HG02852 (cell line): ENCODE measurements at regions not wholly inside any gene's neighbourhood (a gene's known extent, or its start where the extent isn't known, plus 50 kb on each side); places are given as distances from the start of the nearest gene placed in this dataset.
"Not testable (repeated sequence)": the region's sequence is repeated elsewhere in the genome, so short reads cannot be mapped to it uniquely, and the experiment has no call there.

Experiments
- ATAC-seq: cut with Tn5 transposase; IDR thresholded peaks from one replicate; pipeline ENCODE4 v1.9.1; 2021; ENCODE audit warnings: mild to moderate bottlenecking, moderate library complexity; ENCODE audit not compliant: unreplicated experiment

DNA sequence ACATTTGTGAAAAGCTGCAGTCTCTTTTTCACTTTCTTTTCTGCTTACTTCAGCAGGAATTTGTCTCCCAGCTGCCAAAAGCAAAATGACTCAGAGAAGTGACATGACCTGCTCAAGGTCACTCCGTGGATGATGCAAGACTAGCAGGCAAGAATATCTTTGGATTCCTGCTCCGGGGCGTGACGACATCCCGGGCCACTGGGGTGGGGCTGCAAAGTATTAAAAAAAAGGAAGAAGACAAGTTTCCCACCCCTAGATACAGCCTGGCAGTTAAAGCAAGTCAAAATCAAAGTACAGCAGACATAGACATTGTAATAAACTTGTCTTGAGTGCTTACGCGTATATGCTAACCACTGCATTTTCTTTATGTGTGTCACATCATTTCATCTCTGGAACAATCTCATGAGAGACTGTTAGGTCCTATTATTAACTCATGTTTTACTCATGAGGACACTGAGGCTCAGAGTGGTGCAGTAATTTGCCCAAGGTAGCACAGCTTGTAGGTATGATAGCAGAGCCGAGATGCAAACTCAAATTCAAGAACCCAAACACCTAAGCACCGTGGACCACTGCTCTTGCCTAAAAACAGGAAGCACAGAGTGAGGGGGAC is 485.2 kb upstream of the PROK2 start:
- no peak for ATAC-seq

DNA sequence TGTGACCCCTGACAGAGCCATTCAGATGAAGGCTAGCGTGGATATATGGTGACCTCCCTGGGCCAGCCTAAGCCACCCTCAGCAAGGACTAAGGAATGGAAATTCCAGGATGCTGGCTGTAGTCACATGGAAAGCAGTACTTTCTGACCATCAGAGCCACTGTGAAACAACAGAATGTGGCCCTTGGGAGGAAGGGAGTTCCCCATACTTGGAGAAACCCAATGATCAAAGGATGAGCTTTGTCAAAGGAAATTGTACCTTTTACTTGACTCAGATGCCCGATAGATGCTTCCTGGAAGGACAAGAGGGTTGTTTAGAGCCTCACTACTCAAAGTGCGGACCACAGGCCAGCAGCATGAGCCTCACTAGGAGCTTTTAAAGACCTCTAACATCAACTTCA is 484.5 kb upstream of the PROK2 start:
- no peak for ATAC-seq

DNA sequence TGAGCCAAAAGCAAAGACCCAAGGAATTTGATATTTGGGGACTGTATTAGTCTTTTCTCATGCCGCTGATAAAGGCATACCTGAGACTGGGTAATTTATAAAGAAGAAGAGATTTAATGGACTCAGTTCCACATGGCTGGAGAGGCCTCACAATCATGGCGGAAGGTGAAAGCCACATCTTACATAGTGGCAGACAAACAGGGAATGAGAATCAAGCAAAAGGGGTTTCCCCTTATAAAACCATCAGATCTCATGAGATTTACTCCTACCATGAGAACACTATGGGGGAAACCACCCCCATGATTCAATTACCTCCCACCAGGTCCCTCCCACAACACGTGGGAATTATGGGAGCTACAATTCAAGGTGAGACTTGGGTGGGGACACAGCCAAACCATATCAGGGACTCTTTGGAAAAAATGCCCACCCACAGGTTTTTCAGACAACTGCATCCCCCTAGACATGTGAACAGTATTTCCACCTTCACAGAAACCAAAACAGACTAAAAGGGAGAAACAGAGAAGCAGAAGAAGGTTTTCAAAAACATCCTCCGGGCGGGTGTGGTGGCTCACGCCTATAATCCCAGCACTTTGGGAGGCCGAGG is 482.1 kb upstream of the PROK2 start:
- not testable (repeated sequence) for ATAC-seq

DNA sequence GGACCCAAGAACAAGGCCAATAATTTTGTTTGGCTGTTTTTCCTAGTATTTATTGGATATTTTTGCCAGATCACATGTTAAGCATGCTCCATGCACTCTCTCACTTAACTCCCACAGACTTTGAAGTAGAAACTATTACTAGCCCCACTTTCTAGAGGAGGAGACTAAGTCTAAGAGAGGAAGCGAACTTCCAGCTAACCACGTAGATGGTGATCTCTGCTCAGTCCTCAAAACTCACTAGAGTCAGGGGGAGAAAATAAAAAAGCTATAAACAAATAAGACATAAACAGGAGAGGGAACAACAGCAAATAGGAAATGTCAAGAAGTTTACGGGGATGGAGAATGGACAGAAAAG is 481.0 kb upstream of the PROK2 start:
- ATAC-seq = peak; percentile 46

DNA sequence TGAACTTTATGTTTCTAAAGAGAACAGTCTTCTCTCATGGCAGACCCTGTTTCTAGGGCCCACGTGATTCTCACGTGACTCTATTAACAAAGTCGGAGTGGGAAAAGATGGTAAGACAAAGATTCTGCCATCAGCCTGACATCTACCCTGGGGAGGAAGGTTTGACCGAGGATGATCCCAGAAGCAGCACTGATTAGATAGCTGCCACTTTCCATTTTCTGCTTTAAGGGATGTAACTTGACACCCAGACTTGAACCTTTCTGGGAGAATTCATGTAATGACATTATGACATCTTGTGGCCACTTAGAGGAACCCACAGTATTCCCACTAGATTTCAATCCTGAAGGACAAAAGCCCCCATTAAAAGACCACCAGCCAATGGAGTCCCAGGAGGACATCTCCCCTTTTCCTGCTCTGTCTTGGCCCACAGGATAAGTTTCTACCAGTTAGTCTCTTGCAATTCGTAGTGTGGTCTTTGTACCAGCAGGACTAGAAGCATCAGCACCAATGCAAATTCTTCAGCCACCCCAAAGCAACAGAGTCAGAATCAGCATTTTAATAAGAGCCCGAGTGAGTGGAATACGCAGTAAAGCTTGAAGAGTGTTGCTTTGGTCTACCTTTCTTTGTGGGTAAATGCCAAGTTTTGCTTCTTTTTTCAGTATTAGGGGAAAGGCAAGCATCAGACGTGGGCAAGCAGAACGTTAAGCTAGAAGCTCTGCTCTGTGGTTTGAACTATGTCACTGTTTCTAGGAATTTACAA is 480.5 kb upstream of the PROK2 start:
- peak; percentile 43 for ATAC-seq

DNA sequence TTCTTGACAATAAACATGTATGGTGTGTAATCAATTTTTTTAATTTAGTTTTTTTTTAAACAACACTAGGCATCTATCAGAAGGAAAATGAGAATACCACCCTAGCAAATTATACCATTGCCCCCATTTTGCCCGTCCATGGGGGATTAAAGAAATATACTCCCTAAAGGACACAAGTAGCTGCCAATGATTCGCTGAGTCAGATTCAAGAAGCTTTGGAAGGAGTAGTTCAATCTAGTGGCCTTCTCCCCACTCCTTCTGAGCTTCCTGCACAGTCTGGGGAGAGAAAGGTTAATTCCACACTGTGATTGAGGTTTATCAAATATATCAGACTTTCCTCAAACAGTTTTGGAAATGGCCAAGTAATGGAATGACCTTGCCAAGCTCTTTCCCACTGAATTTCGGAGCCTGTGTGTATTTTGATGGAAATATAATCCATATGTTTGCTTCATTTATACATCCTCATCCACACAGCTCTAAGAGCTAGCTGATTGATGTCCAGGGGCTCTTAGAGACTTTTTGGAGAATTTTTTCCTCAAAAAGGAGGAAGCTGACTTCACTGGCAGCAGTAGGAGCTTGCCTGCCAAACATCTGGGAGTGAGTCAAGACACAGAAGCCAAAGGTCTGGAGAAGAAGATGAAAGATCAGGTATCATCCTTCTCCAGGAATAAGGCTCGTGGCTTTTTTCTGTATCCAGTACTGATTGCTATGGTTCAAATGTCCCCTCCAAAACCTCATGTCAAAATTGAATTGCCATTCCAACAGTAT is 478.5 kb upstream of the PROK2 start:
- no peak for ATAC-seq

DNA sequence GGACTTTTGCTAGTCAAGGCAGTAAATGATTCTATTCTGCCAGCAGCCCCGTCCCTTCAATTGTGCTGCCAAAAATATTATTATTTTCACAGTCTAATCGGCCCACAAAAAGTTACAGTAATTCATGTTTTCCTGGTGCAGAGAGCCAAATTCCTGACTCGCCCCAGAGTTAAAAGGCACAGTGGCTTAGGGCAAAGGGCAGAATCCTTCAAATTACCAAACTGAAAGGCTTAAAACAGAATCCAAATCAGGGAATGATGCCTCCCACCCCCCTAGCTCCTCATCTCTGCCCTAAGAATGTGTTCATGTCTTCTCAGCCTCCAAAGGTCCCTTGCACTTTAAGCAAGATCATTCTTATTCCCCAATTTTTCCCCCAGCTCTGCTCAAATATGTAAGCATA is 477.8 kb upstream of the PROK2 start:
- no peak for ATAC-seq

DNA sequence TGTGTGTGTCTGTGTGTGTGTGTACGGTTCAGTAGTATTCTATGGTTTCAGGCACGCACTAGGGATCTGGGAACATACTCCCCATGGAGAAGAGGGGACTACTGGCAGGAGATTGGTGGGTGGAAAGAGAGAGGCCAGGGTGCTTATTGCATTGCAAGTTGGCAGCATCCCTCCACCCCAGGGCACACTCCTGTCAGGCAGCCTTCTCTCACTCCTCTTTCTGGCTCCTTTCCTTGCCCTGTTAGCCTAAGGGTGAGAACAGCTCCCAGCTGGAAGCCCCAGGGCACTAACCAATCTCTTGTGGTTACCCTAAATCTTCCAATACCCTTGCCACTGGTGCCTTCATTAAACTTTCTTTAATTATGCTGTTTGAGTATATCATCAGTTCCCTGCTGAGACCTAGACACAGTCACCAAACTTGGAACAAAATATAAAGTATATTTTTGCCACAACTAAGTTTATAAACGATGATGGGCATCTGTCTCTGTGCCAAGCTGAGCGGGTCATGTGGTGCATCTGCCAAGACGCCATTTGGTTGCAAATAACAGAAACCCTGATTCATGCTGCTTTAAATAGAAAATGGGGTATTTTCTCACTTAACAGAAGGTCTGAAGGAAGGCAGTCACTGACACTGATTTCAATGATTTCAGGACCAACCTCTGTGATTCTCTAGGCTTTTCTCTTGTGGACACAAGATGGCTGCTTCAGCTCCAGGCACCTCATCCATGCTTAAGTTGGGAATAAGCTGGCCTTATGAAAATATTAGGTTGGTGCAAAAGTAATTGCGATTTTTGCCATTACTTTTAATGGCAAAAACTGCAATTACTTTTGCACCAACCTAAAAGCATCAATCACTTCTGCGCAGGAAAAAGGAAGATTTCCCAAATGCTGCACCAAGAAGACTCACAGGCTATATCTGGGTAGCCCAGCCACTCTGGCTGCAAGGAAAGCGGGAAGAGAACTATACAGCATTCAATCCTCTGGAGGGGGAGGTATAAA is 476.9 kb upstream of the PROK2 start:
- ATAC-seq = no peak

DNA sequence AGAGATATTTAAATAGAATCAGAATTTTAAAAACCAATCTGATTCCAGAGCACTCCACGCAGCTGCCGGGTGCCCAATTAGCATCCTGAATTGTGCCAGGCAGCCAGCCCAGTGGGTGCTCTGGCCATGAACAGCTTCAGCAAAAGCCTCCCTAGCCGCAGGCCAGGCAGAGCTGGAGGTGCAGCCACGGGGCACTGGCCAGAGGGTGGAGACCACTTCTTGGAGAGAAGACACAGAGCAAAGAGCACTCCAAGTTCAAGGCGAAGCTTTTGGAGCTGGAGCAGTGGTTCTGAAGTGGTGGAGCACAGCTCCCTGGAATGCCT is 475.6 kb upstream of the PROK2 start:
- ATAC-seq = no peak

DNA sequence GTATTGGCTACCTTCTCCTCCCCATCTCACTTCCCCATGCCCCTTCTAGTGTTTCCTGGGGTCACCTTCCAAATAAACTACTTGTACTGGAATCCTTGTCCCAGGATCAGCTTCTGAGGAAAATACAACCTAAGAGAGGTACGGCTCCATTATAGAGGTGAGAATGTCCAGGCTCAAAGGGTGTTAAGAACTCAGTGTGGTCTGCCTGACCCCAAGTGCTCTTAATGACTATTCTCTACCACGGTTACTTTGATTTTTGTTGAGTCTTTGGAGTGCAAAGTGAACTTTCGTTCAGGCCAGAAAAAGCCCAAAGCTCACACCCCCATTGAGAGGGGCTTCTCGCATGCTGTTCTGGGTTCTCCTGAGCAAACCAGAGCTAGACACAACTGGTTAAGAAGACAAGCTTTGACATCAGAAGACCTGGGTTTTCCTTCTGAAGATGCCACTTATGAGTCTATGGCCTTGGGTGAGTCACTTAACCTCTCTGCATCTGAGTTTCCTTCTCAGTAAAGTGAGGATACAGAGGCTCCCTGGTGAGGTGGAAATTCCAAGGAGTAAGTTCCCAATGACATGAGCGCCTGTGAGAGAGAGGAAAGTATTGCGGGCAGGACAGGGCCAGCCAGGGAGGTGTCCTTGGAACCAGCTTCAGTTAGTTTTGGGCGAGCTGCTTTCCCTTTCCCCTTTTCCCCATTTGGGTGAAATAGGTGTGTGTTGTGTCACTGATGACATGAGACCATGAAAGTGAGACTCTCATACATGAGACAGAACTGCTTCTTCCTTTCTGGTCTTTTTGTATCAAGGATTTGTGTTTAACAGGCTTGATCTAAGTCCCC is 475.0 kb upstream of the PROK2 start:
- no peak for ATAC-seq

DNA sequence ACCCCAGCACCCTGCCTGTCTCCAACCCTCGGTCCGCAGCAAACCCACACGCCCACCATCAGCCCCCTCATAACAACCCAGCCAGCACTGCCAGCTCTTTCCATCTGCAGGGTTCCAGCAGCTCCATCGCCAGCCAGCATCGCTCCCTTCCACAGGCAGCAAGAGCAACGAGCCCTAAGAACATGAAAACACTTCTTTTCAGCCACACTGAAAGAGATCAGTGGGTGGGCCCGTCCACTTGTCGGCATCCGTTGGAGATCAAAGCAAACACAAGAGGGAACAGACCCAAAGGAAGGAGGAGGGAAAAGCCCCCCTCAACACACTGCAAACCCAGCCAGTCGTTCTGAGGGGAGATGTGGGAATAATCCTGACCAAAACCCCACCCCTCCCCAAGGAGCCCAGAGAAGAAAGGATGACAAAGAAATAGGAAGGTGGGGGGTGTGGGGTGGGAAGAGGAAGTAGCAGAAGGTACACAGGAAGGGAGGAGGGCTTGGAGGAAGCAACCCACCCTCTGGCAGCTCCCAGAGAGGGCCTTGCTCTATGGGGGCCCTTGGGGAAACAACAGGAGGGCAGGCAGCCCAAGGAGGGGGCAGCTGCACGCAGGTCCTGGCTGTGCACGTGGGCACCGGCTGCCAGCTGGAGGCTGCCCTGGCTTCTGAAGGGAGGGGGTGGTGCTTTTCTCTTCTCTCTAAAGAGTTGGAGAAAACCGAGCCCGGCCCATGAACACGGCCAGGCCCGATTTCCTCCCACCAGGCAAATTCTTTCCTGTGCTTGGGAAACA is 473.6 kb upstream of the PROK2 start:
- no peak for ATAC-seq

DNA sequence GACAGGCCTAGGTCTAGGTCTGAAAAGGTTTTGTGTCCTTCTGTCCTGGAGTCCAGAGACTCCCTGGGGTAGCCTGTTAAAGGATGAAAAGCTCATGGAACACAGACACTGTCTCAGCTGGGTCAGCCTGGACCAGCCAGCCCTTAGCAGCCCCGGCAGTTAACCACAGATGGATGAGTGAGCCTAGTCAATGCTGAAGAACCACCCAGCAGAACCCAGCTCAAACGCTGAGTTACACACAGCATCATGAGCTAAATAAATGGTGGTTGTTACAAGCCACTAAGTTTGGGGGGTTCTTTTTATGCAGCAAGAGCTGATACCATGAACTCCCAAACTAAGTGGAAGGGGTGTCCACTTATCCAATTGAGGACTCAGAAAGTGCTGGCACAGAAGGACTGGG is 472.8 kb upstream of the PROK2 start:
- no peak for ATAC-seq

DNA sequence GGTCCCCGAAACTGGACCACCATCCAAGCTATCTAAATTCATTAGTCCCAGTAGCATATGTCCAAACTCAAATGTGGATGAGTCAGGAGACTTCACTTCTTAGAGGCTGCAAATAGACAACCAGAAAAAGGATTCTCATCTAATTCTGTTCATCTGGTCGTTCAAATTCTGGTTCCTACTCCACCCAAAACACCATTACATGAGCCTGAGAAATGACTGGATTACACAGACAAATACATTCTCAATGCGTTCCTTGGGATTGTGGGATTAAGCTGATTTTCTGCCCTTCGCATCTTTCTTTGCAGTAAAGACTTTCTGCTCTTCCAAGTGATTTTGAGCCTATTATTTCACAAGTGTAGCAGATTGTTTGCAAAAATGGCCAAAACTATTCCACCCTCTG is 472.3 kb upstream of the PROK2 start:
- no peak for ATAC-seq

DNA sequence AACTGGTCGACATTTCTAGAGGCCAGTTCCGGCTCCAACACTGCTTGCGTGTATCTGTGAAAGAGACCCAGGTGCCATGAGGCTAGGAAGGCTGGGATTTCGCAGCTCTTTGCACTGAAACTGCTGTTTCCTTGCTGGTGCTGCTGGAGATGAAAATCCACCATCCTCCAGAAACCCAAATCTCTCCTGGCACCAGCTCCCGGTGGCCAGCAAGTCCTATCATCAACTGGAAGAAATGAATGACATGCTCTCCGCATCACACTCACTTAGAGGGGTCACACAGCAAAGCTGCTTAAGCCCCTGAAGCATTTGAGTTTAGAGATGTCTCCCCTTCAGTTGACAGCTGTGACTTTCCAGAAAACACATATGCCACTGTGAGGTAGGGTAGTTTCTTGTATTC is 471.8 kb upstream of the PROK2 start:
- ATAC-seq = no peak

DNA sequence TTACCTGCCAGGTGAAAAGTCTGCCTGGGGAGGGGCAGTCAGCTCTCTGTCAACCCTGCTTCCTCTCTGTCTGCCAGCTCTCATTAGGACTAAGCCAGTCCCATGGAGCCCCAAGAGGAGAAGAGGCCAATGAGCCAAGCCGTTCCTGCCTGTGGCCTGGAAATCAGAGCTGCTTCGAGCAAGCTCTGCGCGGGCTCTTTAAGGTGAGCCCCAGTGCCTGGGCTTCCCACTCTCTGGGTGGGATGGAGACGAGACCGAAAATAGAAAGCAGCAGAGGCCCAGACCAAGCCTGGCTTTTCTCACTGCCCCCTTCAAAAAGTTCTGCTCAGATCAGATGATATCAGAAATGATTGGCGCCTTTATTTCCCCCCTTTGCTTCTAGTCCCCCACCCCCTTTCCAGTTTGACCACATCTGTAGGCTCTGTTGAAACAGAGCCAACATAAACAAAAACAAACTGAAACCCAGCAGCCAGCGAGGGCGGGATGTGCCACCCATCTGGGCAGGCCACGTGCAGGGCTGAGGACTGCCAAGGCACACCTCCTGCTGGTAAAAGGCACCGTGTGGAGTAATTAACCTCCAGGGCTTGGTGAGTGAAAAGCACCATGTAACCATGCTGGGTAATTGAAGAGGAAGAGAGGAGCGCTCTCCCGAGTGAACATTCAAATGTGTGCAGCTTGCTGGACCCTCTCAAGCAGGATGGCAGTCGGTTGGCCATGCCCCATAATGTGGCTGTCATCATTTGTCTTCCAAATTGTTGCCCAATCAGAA is 471.0 kb upstream of the PROK2 start:
- no peak for ATAC-seq

DNA sequence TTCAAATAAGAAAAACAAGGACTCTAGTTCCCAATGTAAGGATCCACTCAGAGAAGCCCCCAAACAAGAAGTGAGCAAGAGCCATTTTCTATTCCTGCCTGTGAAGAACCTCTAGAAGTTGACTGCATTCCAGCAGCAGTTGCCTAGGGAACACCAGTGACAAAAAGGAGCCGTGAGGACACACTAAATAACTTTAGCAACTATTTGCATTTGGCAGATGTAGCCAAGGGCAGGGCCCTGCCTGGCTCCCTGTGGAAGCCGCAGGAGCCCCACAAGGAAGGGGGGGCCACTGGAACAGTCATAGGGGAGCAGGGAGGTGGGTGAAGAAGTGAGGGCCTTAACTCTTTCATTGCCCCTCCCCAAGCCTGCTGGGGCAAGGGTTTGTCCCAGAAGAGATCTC is 470.2 kb upstream of the PROK2 start:
- no peak for ATAC-seq

DNA sequence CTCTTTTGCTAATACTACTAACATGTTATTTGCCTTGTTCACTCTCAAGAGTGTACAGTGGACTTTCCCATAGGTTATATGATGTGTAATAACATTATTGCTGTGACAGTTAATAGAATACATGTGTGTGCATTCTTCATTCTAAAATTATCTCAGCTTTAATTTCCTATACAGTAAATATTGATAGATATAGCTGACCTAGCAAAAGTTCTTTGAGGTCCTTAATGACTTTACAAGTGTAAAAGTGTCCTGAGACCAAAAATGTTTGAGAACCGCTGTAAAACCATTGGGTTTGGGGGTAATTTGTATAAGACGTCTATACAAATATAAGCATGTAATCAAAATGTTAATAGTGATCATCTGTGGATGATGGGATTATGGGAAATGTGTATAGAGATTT is 469.5 kb upstream of the PROK2 start:
- no peak for ATAC-seq

DNA sequence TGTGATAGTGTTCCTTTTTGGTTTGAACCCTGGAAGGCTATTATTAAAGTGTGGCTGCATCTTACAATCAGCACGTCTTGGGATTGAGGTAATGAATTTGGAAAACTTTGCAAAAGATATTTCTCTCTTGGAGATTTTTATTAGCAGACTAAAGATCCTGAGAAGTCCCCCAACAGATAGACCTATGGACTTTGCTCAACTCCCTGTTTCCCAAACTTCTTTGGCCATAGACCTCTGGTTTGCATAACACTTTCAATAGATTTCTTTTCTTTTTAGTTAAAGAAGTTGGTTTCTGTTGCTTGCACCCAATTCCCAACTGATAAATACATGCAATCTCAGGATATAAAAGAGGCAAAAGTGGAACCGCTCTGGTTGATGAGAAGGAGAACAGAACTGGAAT is 465.8 kb upstream of the PROK2 start:
- ATAC-seq = no peak
